ENCODE measurements at regions not wholly inside any gene's neighbourhood (a gene's known extent, or its start where the extent isn't known, plus 50 kb on each side); places are given as distances from the start of the nearest gene placed in this dataset.

- H3K27ac Mint-ChIP-seq = no peak overlapping the region
- peaks cover 6% of the 10 kb centered on the region for H3K9me3 Mint-ChIP-seq
- ChIA-PET POLR2A (interaction anchor here (0.7 kb wide), 1 partner anchor 100 kb away, joined by 3 read pairs; no protein-coding TSS in a partner anchor), CTCF (interaction anchor here (1.0 to 1.1 kb wide), 2 partner anchors 11 to 13 kb away, joined by 3 read pairs; no protein-coding TSS in a partner anchor)
- no peaks in the 10 kb centered on the region for H3K27me3 Mint-ChIP-seq
- no peaks in the 10 kb centered on the region for H3K4me1 Mint-ChIP-seq (ENCODE audit: low read depth)
- H3K27me3 ChIP-seq (ENCODE audit: control insufficient read depth in 1 of 2, insufficient read depth in 2 of 2, low read length in 2 of 2) = no peaks in the 10 kb centered on the region
- H3K4me1 ChIP-seq (ENCODE audit: insufficient read depth, low read length) = no peaks in the 10 kb centered on the region
- ATAC-seq (ENCODE audit: poor library complexity) = no peak
- DNase-seq = no peak
- no peaks in the 10 kb centered on the region for H3K36me3 ChIP-seq (ENCODE audit: insufficient read depth, low read length)
- no peak overlapping the region for H3K4me3 Mint-ChIP-seq
- no peaks in the 10 kb centered on the region for H3K9me3 ChIP-seq (ENCODE audit: control insufficient read depth in 1 of 2, insufficient read depth in 1 of 2, low read length in 2 of 2)
- intact Hi-C loops (cut with DNase I, micrococcal nuclease) = no loop called here
- H3K27ac ChIP-seq (ENCODE audit: low read depth in 1 of 2, low read length in 2 of 2) = no peak overlapping the region
- H3K36me3 Mint-ChIP-seq (ENCODE audit: low read depth) = no peaks in the 10 kb centered on the region
- H3K4me3 ChIP-seq (ENCODE audit: low read length) = no peak overlapping the region
- TF ChIP-seq CTCF (IDR thresholded peaks at IDR 0.05) = no peak
Measured at GRCh38 chr3:153343988-153344782, 182.2 kb downstream of the RAP2B start.

- H3K27ac ChIP-seq (ENCODE audit: low read depth in 1 of 2, low read length in 2 of 2) = no peak overlapping the region
- H3K36me3 ChIP-seq (ENCODE audit: insufficient read depth, low read length) = no peaks in the 10 kb centered on the region
- Mint-ChIP-seq H3K36me3 (ENCODE audit: low read depth) (no peaks in the 10 kb centered on the region), H3K27me3 (no peaks in the 10 kb centered on the region), H3K4me1 (ENCODE audit: low read depth) (no peaks in the 10 kb centered on the region), H3K9me3 (no peaks in the 10 kb centered on the region), H3K4me3 (no peak overlapping the region), H3K27ac (no peak overlapping the region)
- ChIA-PET POLR2A (no interaction called here), CTCF (interaction anchor here (0.7 kb wide), 1 partner anchor 8 kb away, joined by 3 read pairs; no protein-coding TSS in a partner anchor)
- H3K4me1 ChIP-seq (ENCODE audit: insufficient read depth, low read length) = no peaks in the 10 kb centered on the region
- no peaks in the 10 kb centered on the region for H3K9me3 ChIP-seq (ENCODE audit: control insufficient read depth in 1 of 2, insufficient read depth in 1 of 2, low read length in 2 of 2)
- DNase-seq (no peak), ATAC-seq (ENCODE audit: poor library complexity) (no peak)
- intact Hi-C loops (cut with DNase I, micrococcal nuclease) = no loop called here
- no peaks in the 10 kb centered on the region for H3K27me3 ChIP-seq (ENCODE audit: control insufficient read depth in 1 of 2, insufficient read depth in 2 of 2, low read length in 2 of 2)
- TF ChIP-seq CTCF (IDR thresholded peaks at IDR 0.05) = no peak
- H3K4me3 ChIP-seq (ENCODE audit: low read length) = no peak overlapping the region
Measured at GRCh38 chr3:153348457-153349107, 186.6 kb downstream of the RAP2B start.

GRCh38 chr3:153349108-153349499, 187.1 kb downstream of the RAP2B start:
- Mint-ChIP-seq H3K27me3 (no peaks in the 10 kb centered on the region), H3K9me3 (no peaks in the 10 kb centered on the region), H3K4me3 (no peak overlapping the region), H3K27ac (no peak overlapping the region), H3K4me1 (ENCODE audit: low read depth) (no peaks in the 10 kb centered on the region), H3K36me3 (ENCODE audit: low read depth) (no peaks in the 10 kb centered on the region)
- Histone ChIP-seq H3K4me3 (ENCODE audit: low read length) (no peak overlapping the region), H3K4me1 (ENCODE audit: insufficient read depth, low read length) (no peaks in the 10 kb centered on the region), H3K9me3 (ENCODE audit: control insufficient read depth in 1 of 2, insufficient read depth in 1 of 2, low read length in 2 of 2) (no peaks in the 10 kb centered on the region), H3K36me3 (ENCODE audit: insufficient read depth, low read length) (no peaks in the 10 kb centered on the region), H3K27ac (ENCODE audit: low read depth in 1 of 2, low read length in 2 of 2) (no peak overlapping the region), H3K27me3 (ENCODE audit: control insufficient read depth in 1 of 2, insufficient read depth in 2 of 2, low read length in 2 of 2) (no peaks in the 10 kb centered on the region)
- CTCF ChIA-PET = interaction anchor here (0.7 kb wide), 1 partner anchor 9 kb away, joined by 3 read pairs; no protein-coding TSS in a partner anchor
- POLR2A ChIA-PET = no interaction called here
- intact Hi-C loops (cut with DNase I, micrococcal nuclease) = no loop called here
- DNase-seq = no peak
- TF ChIP-seq CTCF (IDR thresholded peaks at IDR 0.05) = no peak
- ATAC-seq (ENCODE audit: poor library complexity) = no peak
